Pons (tissue), 1 donor: ENCODE measurements at regions not wholly inside any gene's neighbourhood (a gene's known extent, or its start where the extent isn't known, plus 50 kb on each side); places are given as distances from the start of the nearest gene placed in this dataset.

ENCODE experiments used
- DNase-seq: peaks from one replicate; pipeline ENCODE4 v3.0.0-alpha.2; 2016; ENCODE audit warnings: low spot score

GRCh38 chr2:107380912-107381311 is 445.8 kb upstream of the RGPD4 start:
- DNase-seq, result no peak

DNA sequence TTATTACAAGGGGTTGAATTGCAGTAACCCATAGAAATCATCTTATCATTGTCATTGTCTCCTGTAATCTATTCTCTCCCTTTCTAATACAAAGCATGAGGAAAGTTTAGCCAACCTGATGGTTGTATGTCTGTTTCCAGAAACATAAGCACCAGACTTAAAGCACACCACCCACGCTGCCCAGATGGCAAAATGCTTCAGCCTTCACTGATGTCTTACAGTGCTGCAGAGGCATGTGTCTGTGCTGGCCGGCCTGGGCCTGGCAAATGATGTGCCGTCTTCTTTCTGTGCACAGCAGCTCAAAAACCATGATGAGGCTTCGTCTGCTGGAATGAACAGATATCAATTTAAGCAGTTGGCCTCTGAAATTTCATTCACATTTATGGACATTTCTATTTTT is 443.0 kb upstream of the RGPD4 start:
- DNase-seq, result no peak

GRCh38 chr2:107384422-107384821 is 442.3 kb upstream of the RGPD4 start:
- no peak for DNase-seq

- no peak for DNase-seq
Measured at GRCh38 chr2:107385921-107386320, 440.8 kb upstream of the RGPD4 start.

- DNase-seq, result no peak
Measured at GRCh38 chr2:107392241-107392704, 434.4 kb upstream of the RGPD4 start.

DNA sequence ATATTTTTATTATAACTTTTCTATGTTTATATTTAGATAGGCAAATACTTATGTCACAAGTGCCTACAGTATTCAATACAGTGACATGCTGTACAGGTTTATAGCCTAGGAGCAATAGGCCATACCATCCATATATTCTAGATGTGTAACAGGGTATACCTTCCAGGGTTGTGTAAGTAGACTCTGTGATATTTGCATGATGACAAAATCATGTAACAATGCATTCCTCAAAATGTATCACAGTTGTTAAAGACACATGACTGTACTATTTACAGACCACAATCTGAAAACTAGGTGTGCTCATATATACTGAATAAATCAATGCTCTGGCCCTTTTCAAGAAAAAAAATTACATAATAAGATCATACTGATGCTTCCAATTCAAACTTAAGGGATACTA is 433.2 kb upstream of the RGPD4 start:
- no peak for DNase-seq

DNA sequence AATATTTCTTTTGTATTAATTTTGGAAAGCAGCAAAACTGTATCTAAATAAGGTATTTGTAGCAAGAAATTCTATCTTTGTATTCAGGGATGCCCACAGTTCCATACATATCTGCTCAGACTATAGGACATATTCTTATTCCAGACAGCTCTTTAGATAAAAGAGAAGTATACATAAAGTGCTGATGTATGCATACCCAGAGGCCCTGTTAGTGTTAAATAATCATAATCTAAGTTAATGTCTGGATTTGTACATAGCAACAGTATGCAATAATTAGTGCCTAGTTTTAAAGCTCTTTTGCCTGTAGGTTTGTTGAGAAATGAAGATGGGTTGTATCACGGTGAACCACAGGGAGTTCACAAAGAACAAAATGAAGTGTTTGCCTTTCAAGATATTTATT is 428.0 kb upstream of the RGPD4 start:
- no peak for DNase-seq

DNA sequence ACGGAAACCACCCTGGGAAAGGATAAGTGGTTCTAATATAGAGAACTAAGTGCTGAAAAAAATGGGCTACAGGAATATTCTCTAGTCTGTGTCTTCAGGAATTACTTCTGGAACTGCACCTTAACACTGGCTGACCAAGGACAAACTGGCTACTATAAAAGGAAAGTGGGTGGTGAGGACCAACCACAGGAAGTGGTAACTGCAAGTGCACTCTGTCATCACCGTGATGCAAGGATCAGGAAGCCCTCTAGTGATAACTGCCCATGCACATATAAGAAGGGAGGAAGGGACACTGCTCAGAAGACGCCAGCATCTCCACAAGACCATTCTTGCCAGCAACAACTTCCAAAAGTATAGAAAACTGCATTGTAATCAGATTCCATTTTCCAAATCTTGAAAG is 424.4 kb upstream of the RGPD4 start:
- DNase-seq, result no peak

DNA sequence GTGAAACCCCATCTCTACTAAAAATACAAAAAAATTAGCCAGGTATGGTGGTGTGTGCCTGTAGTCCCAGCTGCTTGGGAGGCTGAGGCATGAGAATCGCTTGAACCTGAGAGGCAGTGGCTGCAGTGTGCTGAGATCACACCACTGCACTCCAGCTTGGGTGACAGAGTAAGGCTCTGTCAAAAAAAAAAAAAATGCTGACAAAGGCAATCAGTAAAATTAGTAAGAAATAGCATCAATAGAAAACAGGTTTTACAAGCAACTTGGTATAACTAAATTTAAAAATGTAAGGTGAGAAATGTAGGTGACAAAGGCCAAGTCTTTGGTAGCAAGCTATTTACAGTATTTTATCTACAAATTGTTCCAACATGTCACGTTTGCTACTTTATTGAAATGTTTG is 421.4 kb upstream of the RGPD4 start:
- no peak for DNase-seq

DNA sequence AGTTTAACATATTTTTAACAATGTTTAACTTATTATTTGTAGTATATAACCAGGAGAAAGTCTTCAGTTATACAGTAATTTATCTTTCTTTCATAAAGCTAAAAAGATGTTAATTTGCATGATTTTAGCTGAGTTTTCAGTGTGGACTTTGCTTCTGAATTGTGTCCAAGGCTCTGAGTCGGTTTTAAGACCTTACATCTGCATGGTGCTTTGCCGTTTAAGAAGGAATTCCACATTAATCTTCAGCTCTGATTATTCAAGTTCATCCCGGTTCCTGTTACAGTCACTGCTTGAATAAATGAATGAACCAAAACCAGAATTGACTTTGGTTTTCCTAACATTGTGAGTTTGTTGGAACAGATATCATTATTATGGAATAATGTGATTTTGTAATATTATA is 419.7 kb upstream of the RGPD4 start:
- DNase-seq, result no peak

DNA sequence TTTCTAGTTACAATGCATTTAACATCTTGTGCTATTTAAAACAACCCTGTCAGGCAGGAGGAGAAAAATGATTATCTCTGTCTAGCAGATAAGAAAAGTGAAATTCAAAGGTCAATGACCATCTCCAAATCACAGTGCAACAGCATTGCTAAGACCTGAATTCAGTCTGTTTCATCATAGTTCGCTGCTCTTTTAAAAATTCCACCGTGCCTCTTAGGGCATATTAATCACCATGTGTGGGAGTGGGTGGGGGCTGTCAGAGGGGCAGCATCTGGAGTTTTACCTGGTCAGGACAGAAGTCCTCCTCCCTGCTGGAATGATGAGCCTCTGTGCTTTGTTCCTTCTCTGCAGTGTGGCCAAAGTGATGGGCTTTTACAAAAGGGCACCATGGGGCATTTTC is 418.7 kb upstream of the RGPD4 start:
- DNase-seq, result no peak

GRCh38 chr2:107411267-107411666 is 415.4 kb upstream of the RGPD4 start:
- DNase-seq, result no peak

- no peak for DNase-seq
Measured at GRCh38 chr2:107412209-107412904, 414.3 kb upstream of the RGPD4 start.

DNA sequence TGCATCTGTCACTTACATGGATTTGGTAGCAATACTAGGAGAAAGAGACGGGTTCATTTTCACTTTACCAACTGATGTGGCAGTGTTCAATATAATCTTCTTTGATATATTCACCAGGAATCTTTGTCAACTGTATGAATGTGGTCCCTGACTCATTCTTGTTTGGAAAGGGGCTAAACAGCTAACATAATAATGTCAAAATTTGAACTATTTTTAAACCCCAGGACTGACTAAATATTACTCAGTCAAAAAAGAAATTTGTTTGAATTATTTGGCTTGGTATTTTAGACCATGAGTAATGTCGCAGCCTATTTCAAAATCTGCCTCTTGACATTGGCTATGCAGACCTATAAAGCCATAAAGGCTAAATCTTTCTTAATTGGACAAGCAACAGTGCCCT is 413.7 kb upstream of the RGPD4 start:
- no peak for DNase-seq

GRCh38 chr2:107414376-107414775 is 412.3 kb upstream of the RGPD4 start:
- no peak for DNase-seq

GRCh38 chr2:107418708-107419107 is 408.0 kb upstream of the RGPD4 start:
- no peak for DNase-seq

DNA sequence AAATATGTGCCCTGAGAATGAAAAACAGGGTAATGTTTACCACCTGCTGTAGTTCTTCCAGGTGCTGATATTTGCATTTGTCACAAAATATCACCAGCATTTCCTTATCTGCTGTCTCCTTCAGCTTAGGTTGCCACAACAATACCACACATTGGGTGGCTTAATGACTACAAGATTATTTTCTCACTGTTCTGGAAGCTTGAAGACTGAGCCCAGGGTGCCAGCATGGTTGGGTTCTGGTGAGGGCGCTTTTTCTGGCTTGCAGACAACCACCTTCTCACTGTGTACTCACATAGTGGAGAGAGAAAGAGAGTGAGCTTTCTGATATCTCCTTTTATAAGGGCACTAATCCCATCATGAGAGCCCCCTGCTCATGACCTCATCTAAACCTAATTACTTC is 407.5 kb upstream of the RGPD4 start:
- no peak for DNase-seq

- DNase-seq, result no peak
Measured at GRCh38 chr2:107428781-107429180, 397.9 kb upstream of the RGPD4 start.

DNA sequence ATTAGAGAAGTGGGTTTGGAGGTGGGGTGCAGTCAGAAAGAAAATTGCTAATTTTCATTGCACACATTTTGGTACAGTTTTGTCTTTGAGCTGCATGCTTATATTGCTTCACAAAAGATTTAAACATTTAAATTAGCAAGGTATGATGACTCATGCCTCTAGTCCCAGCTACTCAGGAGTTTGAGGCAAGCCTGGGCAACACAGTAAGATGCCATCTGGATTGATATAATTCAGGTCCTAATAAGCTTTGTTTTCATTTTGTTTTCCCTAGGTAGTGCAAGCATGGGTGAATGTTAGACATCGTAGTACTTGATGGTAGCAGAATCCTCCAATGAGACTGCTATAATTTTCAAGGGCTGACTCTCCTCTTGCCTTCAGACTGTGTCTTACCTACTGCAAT is 396.7 kb upstream of the RGPD4 start:
- no peak for DNase-seq

GRCh38 chr2:107430596-107431266 is 396.0 kb upstream of the RGPD4 start:
- DNase-seq, result no peak

DNA sequence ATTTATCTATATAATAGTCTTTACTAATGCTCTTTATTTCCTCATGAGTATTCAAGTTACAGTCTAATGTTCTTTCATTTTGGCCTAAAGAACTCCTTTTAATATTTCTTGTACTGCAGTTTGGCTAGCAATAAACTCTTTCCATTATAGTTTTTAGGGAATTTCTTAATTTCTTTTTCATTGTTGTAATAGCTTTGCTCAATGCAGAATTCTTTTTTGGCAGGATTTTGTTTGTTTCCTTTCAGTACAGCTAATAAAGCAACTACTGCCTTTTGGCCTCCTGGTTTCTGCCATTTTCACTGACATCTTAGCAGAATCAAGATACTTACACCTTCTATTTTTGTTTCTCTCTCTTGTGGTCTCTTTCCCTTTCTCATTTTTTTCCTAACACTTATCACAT is 390.4 kb upstream of the RGPD4 start:
- DNase-seq, result no peak

DNA sequence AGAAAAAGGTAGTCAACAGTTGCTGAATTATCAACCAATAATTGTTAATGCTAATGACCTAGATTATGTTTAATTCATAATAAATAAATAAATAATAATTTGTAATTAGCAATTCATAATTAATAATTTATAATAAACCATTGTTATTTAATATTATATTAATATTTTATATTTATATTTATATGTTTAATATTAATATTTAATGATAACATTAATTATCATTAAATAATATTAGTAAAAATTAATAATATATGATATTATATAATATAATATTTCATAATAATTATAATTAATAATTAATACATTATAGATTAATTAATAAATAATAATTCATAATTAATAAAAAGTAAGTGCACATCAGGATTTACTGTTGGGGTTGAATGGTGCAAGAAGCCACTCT is 389.4 kb upstream of the RGPD4 start:
- DNase-seq, result no peak

- no peak for DNase-seq
Measured at GRCh38 chr2:107437807-107438206, 388.9 kb upstream of the RGPD4 start.

- no peak for DNase-seq
Measured at GRCh38 chr2:107448160-107448559, 378.5 kb upstream of the RGPD4 start.
